A673 (cell line): ENCODE measurements at regions not wholly inside any gene's neighbourhood (a gene's known extent, or its start where the extent isn't known, plus 50 kb on each side); places are given as distances from the start of the nearest gene placed in this dataset.
A peak's percentile ranks its signal among the peaks of the same experiment; 100 is the strongest.

Experiments
- BruUV-seq: library from RNA; stranded (reverse); fragments of 400-500 nt; replicated peaks from 2 replicates; lab custom pipeline; 2021; lab: Mats Ljungman, UMichigan
- CTCF ChIA-PET: fragments of 300-600 bp; sonication (Branson Sonifier 250); formaldehyde crosslinking; loops from one replicate; lab custom pipeline; 2022; ENCODE audit warnings: antibody characterized with exemption; lab: Charles Lee
- POLR2A ChIA-PET: fragments of 300-600 bp; sonication (Branson Sonifier 250); formaldehyde crosslinking; loops from one replicate; lab custom pipeline; 2022; ENCODE audit warnings: antibody characterized with exemption; ENCODE audit not compliant: low non-redundant PET; lab: Charles Lee
- DNase-seq: peaks from one replicate; pipeline ENCODE4 v3.0.0-alpha.2; 2015; ENCODE audit warnings: low spot score
- H3K27ac ChIP-seq: fragments of 200-600 bp; sonication (generic); 2 replicates; pipeline ENCODE4 v1.5.1; 2016; ENCODE audit warnings: mixed run types, low read depth, mild to moderate bottlenecking, mixed read lengths, antibody characterized with exemption, low read length; ENCODE audit not compliant: poor library complexity, severe bottlenecking
- H3K27me3 ChIP-seq: fragments of 200-600 bp; sonication (generic); replicated peaks from 2 replicates; pipeline ENCODE4 v1.6.1; 2017; ENCODE audit warnings: mixed run types, low read depth, mild to moderate bottlenecking, mixed read lengths, antibody characterized with exemption, low read length; ENCODE audit not compliant: insufficient read depth, poor library complexity
- H3K36me3 ChIP-seq: fragments of 200-600 bp; sonication (generic); 2 replicates; pipeline ENCODE4 v1.6.1; 2016; ENCODE audit warnings: mixed run types, mild to moderate bottlenecking, mixed read lengths, antibody characterized with exemption, low read length; ENCODE audit not compliant: insufficient read depth, poor library complexity, severe bottlenecking
- H3K4me1 ChIP-seq: fragments of 200-600 bp; sonication (generic); 2 replicates; pipeline ENCODE4 v1.6.1; 2017; ENCODE audit warnings: mixed run types, mild to moderate bottlenecking, mixed read lengths, antibody characterized with exemption, low read length; ENCODE audit not compliant: insufficient read depth, poor library complexity, severe bottlenecking
- H3K4me3 ChIP-seq: fragments of 200-600 bp; sonication (generic); 2 replicates; pipeline ENCODE4 v1.5.1; 2016; ENCODE audit warnings: low read depth, mixed run types, mild to moderate bottlenecking, mixed read lengths, low read length; ENCODE audit not compliant: poor library complexity, severe bottlenecking
- H3K9me3 ChIP-seq: fragments of 200-600 bp; sonication (generic); 2 replicates; pipeline ENCODE4 v1.6.1; 2016; ENCODE audit warnings: mixed run types, low read depth, mild to moderate bottlenecking, mixed read lengths, antibody characterized with exemption, low read length; ENCODE audit not compliant: poor library complexity, severe bottlenecking
- EZH2 ChIP-seq: fragments of 200-600 bp; sonication (generic); IDR thresholded peaks from 2 replicates; pipeline ENCODE4 v1.6.1; 2017; ENCODE audit warnings: borderline replicate concordance, low read depth, mild to moderate bottlenecking, mixed read lengths, antibody characterized with exemption, low read length; ENCODE audit not compliant: poor library complexity, severe bottlenecking
- intact Hi-C: fragments of 100-400 bp; cut with micrococcal nuclease; formaldehyde crosslinking; loops from one replicate; pipeline ENCODE4 v1.10.0; 2022; ENCODE audit not compliant: unreplicated experiment
- TF ChIP-seq, protein P1 (sequence below): fragments of 300-800, 200-600 bp; sonication (generic); conservative IDR thresholded peaks from 2 replicates; pipeline ENCODE4 v1.5.1; 2017; ENCODE audit warnings: low read depth, mild to moderate bottlenecking, antibody characterized with exemption, low read length, moderate library complexity, mixed read lengths

- Histone ChIP-seq H3K27ac (no peak overlapping the region), H3K9me3 (no peaks in the 10 kb centered on the region), H3K4me3 (no peak overlapping the region), H3K27me3 (no peaks in the 10 kb centered on the region), H3K4me1 (no peaks in the 10 kb centered on the region), H3K36me3 (no peaks in the 10 kb centered on the region)
- ChIA-PET POLR2A (no interaction called here), CTCF (no interaction called here)
- intact Hi-C loops: no loop called here
- TF ChIP-seq EZH2: no peak
- TF ChIP-seq, protein P1, sequence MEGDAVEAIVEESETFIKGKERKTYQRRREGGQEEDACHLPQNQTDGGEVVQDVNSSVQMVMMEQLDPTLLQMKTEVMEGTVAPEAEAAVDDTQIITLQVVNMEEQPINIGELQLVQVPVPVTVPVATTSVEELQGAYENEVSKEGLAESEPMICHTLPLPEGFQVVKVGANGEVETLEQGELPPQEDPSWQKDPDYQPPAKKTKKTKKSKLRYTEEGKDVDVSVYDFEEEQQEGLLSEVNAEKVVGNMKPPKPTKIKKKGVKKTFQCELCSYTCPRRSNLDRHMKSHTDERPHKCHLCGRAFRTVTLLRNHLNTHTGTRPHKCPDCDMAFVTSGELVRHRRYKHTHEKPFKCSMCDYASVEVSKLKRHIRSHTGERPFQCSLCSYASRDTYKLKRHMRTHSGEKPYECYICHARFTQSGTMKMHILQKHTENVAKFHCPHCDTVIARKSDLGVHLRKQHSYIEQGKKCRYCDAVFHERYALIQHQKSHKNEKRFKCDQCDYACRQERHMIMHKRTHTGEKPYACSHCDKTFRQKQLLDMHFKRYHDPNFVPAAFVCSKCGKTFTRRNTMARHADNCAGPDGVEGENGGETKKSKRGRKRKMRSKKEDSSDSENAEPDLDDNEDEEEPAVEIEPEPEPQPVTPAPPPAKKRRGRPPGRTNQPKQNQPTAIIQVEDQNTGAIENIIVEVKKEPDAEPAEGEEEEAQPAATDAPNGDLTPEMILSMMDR: no peak
- peak; percentile 51 for DNase-seq
- BruUV-seq: no TSS peak
Measured at GRCh38 chr16:48003206-48003907, 152.4 kb downstream of the ABCC12 start.

DNA sequence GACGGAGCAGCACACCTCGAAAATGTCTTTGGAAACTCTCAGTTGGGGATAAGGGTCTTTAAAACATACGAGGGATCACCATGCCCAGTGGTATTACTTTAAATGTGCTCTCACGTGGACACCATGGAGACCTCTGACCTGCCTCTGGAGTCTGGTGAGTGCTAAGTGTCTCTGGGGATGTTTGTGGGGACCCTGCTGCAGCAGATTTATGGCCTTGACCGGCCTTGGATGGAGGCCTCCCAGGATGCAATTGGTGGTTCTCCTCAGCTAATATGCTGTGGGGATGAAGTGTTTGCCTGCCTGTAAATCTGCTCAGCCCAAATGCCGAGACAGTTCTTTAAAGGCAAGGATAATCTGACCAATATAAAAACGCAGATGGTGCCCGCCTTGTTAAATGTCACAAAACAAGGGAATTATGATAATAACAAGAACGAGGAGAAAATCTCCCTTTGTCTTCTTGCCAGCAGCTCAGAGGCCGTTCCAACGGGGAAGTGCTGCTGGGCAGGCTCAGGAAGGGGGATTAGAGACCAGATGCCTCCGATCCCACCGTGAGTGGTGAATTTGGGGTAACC is 154.4 kb downstream of the ABCC12 start:
- ChIA-PET CTCF (no interaction called here), POLR2A (no interaction called here)
- TF ChIP-seq, protein P1: no peak
- no peak for TF ChIP-seq EZH2
- DNase-seq: no peak
- H3K36me3 ChIP-seq: no peaks in the 10 kb centered on the region
- H3K4me3 ChIP-seq: no peak overlapping the region
- H3K4me1 ChIP-seq: no peaks in the 10 kb centered on the region
- intact Hi-C loops: no loop called here
- no peaks in the 10 kb centered on the region for H3K9me3 ChIP-seq
- no peak overlapping the region for H3K27ac ChIP-seq
- no peaks in the 10 kb centered on the region for H3K27me3 ChIP-seq
- BruUV-seq: no TSS peak

GRCh38 chr16:48000622-48001021 is 155.2 kb downstream of the ABCC12 start:
- Histone ChIP-seq H3K4me1 (no peaks in the 10 kb centered on the region), H3K9me3 (no peaks in the 10 kb centered on the region), H3K36me3 (no peaks in the 10 kb centered on the region), H3K27me3 (no peaks in the 10 kb centered on the region), H3K4me3 (no peak overlapping the region), H3K27ac (no peak overlapping the region)
- BruUV-seq: no TSS peak
- CTCF ChIA-PET: no interaction called here
- DNase-seq: no peak
- TF ChIP-seq, protein P1: no peak
- POLR2A ChIA-PET: no interaction called here
- intact Hi-C loops: no loop called here
